HG03097 (cell line): ENCODE measurements at regions not wholly inside any gene's neighbourhood (a gene's known extent, or its start where the extent isn't known, plus 50 kb on each side); places are given as distances from the start of the nearest gene placed in this dataset.

Experiments
- ATAC-seq: cut with Tn5 transposase; IDR thresholded peaks from one replicate; pipeline ENCODE4 v1.9.1; 2021; ENCODE audit not compliant: unreplicated experiment, low FRiP score

DNA sequence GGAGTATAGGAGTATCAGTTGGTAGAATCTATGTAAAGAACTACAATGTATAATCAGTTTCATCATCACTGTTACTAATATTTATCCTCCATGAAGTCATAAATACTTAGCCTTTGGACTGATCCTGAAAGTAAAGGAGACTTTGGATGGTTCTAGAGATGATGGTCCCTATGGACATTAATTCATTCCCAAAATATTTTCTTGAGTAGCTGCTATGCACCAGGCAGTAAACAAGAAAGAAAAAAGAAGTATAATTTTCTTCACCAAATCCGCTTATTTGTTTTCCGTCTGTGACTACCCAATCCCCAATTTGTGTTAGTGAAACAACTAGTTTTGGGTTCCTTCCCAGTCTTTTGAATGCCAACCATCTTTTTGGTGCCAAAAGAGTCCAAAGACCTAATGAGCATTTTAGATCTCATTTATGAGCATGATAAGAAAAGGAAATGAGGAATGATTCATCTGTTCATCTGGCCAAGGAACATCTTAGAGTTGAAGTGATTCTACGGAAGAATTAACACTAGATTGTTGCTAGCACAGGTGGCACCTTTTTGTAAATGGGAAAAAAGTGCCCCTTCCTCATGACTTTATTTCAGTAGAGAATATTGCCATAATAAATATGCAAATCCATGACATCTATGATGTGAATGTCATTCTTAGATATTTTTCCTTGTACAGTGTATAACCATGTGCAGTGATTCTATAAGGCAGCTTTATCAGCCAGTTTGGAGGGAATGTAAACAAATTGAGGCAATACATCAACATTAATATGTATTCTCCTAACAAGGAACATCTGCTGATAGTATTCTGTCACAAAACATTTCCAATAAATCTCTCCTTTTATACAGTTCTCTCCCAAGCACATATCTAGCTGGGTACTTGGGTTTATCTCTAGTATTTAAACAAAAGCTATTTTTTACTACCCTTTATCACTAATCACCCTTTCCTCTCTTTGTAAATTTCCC is 85.1 kb upstream of the CCDC91 start:
- ATAC-seq, result no peak

- ATAC-seq, result no peak
Observed at GRCh38 chr12:28107679-28108078, 82.6 kb upstream of the CCDC91 start.

DNA sequence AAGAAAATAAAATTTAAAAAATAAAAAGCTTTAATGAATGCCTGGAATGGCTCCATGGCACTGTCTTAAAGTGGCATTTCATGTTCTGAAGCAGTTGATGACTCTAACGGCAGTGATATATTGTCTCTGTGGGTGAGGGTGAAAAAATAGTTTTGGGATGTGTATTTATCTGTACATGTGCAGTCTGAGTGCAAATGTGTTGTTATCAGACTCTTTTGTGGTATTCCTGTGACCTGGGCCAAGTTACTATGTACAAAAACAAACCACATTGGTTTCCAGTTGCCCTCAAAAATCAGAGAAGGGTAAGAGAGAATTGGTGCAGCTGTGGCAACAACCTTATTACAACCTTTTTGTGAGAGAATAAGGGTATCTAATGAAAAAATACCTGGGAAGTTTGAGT is 81.7 kb upstream of the CCDC91 start:
- ATAC-seq, result no peak

- ATAC-seq, result no peak
Observed at GRCh38 chr12:28110329-28110728, 79.9 kb upstream of the CCDC91 start.

DNA sequence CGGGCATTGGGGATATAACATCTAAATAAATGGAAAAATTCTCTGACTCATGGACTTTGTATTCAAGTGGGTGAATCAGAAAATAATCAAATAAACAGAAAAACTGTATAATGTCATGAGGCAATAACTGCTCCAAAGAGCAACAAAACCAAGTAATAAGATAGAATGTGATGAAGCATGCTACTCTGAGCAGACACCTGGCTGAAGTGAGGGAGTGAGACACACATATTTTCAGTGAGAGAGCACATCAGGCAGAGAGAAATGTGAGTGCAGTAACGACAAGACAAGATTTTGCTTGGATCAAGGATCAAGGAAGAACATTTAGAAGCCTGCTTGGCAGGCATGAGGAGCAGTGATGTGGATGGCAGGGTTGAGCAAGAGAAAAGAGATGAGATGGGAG is 75.8 kb upstream of the CCDC91 start:
- ATAC-seq, result no peak

DNA sequence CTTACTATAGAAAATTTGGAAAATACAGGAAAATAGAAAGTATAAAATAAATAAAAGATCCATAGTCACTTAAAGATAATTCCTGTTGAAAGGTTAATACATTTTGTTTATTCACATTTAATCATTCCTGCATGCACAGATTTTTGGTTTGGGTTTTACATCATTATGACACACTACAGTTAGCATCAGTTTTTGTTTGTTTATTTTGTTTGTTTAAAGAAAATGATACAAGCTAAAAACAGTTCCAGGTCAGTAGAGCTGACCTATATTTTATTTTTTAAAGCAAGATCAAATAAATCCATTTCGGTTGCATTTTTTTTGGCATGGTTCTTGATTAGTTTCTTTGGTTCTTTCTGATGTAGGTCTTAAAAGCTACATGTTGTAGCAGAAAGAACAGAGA is 68.8 kb upstream of the CCDC91 start:
- ATAC-seq, result no peak

DNA sequence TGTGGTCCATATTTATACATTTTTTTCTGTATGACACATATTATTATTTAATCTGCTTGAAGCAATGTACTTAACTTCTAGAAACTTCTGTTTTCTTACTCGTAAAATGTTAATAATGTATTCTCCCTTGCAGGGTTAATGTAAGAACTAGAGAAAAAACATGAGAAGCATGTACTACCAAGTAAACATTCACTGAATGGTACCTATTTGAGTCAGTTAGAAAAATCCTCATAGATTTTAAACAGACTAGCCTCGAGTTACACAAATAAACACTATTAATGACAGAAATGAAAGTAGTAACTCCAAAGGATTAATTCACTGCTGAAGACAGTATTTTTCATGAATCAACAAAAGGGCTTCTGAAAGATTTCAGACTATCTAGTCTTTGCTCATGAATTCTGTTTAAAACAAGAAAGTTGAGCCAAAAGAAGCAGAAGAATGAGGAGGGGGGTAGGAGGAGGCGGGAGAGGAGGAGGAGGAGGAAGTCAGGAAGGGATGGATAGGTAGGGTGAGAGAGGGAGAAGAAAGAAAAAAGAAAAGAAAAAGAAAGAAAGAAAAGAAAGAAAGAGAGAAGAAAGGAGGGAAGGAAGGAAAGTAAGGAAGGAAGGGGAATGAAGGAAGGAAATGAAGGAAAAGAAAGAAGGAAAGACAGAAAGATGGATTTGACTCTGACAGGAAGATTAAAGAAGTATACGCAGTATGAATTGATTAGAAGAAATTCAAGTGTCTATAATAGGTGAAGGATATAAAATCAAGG is 68.2 kb upstream of the CCDC91 start:
- ATAC-seq, result no peak

DNA sequence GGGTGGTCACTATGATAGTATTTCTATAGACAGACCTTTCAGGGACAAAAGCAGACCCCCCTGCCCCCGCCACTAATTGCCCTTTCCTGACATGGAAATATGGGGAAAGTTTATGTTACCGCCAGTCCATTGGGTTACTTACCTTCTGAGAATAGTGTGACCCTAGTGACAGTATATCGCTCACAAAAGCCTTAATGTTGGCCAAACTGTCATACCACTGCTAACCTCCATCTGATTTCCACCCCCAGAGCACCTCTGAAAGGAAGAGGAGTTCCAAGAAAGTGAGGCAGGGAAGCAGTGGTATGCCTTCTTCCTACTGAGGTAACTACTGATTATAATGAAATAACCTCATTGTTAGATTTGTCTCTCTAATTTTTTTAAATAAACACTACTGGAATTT is 67.5 kb upstream of the CCDC91 start:
- ATAC-seq, result no peak

GRCh38 chr12:28127455-28127854 is 62.8 kb upstream of the CCDC91 start:
- ATAC-seq, result no peak

DNA sequence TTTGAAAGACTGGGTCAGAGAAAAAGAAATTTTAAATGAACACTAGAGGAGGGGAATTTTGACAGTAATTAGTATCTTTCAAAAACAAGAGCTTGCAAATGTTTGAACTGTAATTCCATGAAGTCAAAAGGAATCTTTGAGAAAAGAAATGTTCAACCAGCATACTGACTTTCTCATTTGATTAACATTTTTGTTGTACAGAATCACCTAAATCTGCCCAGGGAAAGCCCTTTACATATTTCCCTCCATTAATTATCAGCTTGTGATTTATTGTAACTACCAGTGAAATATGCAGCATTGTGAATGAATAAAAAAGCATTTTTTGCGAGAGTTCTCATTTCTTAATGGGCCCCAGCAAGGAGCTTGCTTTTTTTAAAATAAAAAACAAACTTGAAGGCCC is 61.2 kb upstream of the CCDC91 start:
- ATAC-seq, result no peak

GRCh38 chr12:28130234-28130624 is 60.0 kb upstream of the CCDC91 start:
- no peak for ATAC-seq

DNA sequence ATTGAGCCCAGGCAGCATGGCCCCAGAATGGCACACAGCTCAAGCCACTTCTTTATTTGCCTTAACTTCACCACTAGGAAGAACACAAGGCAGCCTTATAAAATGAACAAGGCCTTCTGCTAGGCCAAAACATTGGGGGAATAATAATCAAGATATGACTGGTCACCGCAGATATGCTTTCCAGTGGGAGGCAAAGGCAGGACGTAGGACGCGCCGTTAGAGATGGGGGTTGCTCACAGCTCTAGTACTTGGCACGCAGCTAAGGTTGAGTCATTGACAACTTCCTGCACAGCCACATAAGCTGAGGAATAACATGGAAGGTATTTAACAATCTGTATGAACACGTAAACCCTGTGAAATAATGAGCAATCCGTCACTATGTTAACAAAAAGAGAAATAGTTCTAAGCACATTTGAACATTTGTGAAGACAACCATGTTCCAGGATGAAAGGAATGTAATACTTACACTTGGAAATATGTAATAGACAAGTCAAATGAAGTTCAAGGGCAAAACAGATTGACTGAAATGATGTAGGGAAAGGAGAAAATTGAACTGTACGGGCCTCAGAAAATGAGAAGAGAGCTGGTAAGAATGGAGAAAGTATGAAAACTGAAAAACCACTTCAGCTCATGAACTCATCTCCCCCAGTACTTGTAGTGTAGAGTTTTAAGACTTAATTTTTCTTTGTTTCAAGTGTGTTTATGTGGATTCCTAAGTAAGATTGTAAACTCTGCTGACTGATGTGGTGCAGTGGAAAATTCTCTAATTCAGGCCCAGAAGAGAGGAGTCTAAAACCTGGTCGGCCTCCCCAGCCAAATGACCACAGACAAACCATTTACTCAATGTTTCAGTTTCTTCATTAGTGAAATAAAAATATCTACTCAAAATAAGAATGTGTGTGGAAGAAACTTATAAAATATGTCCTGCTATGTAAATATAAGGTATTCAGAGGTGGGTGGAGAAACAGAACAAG is 59.3 kb upstream of the CCDC91 start:
- ATAC-seq, result no peak

GRCh38 chr12:28132398-28132797 is 57.9 kb upstream of the CCDC91 start:
- ATAC-seq, result no peak

- ATAC-seq, result no peak
Observed at GRCh38 chr12:28135801-28136439, 54.3 kb upstream of the CCDC91 start.

DNA sequence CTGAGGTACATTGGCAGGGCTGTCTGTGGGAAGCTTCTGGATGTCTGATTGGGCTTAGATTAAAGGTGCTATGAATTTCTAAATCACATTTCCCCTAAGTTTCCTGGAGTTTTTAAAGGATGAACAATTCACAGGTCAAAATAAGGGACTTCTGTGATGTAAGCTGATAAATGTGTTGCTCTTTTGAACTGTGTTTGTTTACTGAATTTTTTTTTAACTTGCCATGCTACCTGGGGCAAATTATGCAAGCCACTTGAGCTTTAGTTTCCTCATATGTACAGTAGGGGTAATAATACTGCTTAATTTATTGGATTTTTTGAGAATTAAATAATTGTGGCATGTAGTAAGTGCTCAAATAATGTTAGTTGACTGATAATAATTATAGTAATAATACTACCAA is 52.8 kb upstream of the CCDC91 start:
- ATAC-seq, result no peak

- ATAC-seq, result no peak
Observed at GRCh38 chr12:28140404-28140803, 49.9 kb upstream of the CCDC91 start.
